Vagina (tissue), 2 donors: ENCODE measurements at regions not wholly inside any gene's neighbourhood (a gene's known extent, or its start where the extent isn't known, plus 50 kb on each side); places are given as distances from the start of the nearest gene placed in this dataset.

Experiments used
- DNase-seq, 2 donors: peaks; one replicate each; pipeline ENCODE4 v3.0.0-alpha.2; 2017; ENCODE audit errors: extremely low spot score in 2 of 2
- H3K27ac ChIP-seq: fragments of 200-600 bp; sonication (generic); one replicate; pipeline ENCODE4 v1.5.1; 2019
- H3K27me3 ChIP-seq: fragments of 200-600 bp; sonication (generic); one replicate; pipeline ENCODE4 v1.5.1; 2019
- H3K36me3 ChIP-seq, 2 donors: fragments of 200-600 bp; sonication (generic); one replicate each; pipeline ENCODE4 v1.5.1; 2017 to 2019
- H3K4me1 ChIP-seq: fragments of 200-600 bp; sonication (generic); one replicate; pipeline ENCODE4 v1.5.1; 2019
- H3K4me3 ChIP-seq, 2 donors: fragments of 200-600 bp; sonication (generic); 1 replicate in 1 of 2; 2 replicates in 1 of 2; pipeline ENCODE4 v1.5.1; 2016 to 2019
- H3K9me3 ChIP-seq: fragments of 200-600 bp; sonication (generic); one replicate; pipeline ENCODE4 v1.5.1; 2019
- CTCF ChIP-seq, 3 experiments: fragments of 450-650 bp in 2 of 3; fragments of 200-600 bp in 1 of 3; sonication (generic) in 1 of 3; IDR thresholded peaks; one replicate each; pipeline ENCODE4 v1.5.1; 2017 to 2019; ENCODE audit warnings: antibody characterized with exemption in 3 of 3, mild to moderate bottlenecking in 2 of 3, moderate library complexity in 2 of 3
- POLR2A ChIP-seq, 2 donors: fragments of 450-650 bp; IDR thresholded peaks; one replicate each; pipeline ENCODE4 v1.6.1; 2017; ENCODE audit warnings: antibody characterized with exemption in 2 of 2, mild to moderate bottlenecking in 2 of 2, moderate library complexity in 2 of 2
- POLR2AphosphoS5 ChIP-seq, 2 donors: sonication (generic); formaldehyde crosslinking; IDR thresholded peaks; one replicate each; pipeline ENCODE4 v1.9.0; 2017; ENCODE audit warnings: antibody characterized with exemption in 2 of 2, mild to moderate bottlenecking in 2 of 2, low read depth in 1 of 2; ENCODE audit not compliant: insufficient read depth in 1 of 2
- intact Hi-C: fragments of 100-400 bp; cut with DNase I; formaldehyde crosslinking; loops from one replicate; pipeline ENCODE4 v1.15.1; 2023

- TF ChIP-seq CTCF (IDR thresholded peaks at IDR 0.05) (no peak), POLR2A (IDR thresholded peaks at IDR 0.05) (no peak), POLR2AphosphoS5 (IDR thresholded peaks at IDR 0.05; ENCODE audit: insufficient read depth in 1 of 2, low read depth in 1 of 2) (no peak)
- H3K27me3 ChIP-seq: no peaks in the 10 kb centered on the region
- H3K4me1 ChIP-seq: no peaks in the 10 kb centered on the region
- intact Hi-C loops: no loop called here
- H3K36me3 ChIP-seq: no peaks in the 10 kb centered on the region
- H3K4me3 ChIP-seq: no peak overlapping the region
- no peak for DNase-seq
- no peak overlapping the region for H3K27ac ChIP-seq
- no peaks in the 10 kb centered on the region for H3K9me3 ChIP-seq
Observed at GRCh38 chr13:73462241-73462640, 403.4 kb downstream of the KLF5 start.

GRCh38 chr13:73451221-73452029, 392.6 kb downstream of the KLF5 start:
- DNase-seq: no peak
- no peaks in the 10 kb centered on the region for H3K27me3 ChIP-seq
- H3K36me3 ChIP-seq: no peaks in the 10 kb centered on the region
- H3K9me3 ChIP-seq: no peaks in the 10 kb centered on the region
- TF ChIP-seq CTCF (IDR thresholded peaks at IDR 0.05) (no peak), POLR2AphosphoS5 (IDR thresholded peaks at IDR 0.05; ENCODE audit: insufficient read depth in 1 of 2, low read depth in 1 of 2) (no peak), POLR2A (IDR thresholded peaks at IDR 0.05) (no peak)
- no peak overlapping the region for H3K4me3 ChIP-seq
- intact Hi-C loops: no loop called here
- no peaks in the 10 kb centered on the region for H3K4me1 ChIP-seq
- no peak overlapping the region for H3K27ac ChIP-seq

- H3K27me3 ChIP-seq: no peaks in the 10 kb centered on the region
- H3K36me3 ChIP-seq: no peaks in the 10 kb centered on the region
- TF ChIP-seq POLR2A (IDR thresholded peaks at IDR 0.05) (no peak), CTCF (IDR thresholded peaks at IDR 0.05) (no peak)
- H3K27ac ChIP-seq: no peak overlapping the region
- intact Hi-C loops: no loop called here
- H3K9me3 ChIP-seq: no peaks in the 10 kb centered on the region
- H3K4me1 ChIP-seq: no peaks in the 10 kb centered on the region
- no peak overlapping the region for H3K4me3 ChIP-seq
- DNase-seq: no peak
Observed at GRCh38 chr13:73450583-73450982, 391.8 kb downstream of the KLF5 start.

- no peak for TF ChIP-seq CTCF (IDR thresholded peaks at IDR 0.05)
- no peak for TF ChIP-seq POLR2AphosphoS5 (IDR thresholded peaks at IDR 0.05; ENCODE audit: insufficient read depth in 1 of 2, low read depth in 1 of 2)
- no peak for TF ChIP-seq POLR2A (IDR thresholded peaks at IDR 0.05)
- H3K9me3 ChIP-seq: no peaks in the 10 kb centered on the region
Observed at GRCh38 chr13:73449252-73449651, 390.4 kb downstream of the KLF5 start.

GRCh38 chr13:73440296-73440895, 381.6 kb downstream of the KLF5 start:
- DNase-seq: no peak
- intact Hi-C loops: no loop called here
- no peak for TF ChIP-seq POLR2A (IDR thresholded peaks at IDR 0.05)
- no peak for TF ChIP-seq CTCF (IDR thresholded peaks at IDR 0.05)
- no peak for TF ChIP-seq POLR2AphosphoS5 (IDR thresholded peaks at IDR 0.05; ENCODE audit: insufficient read depth in 1 of 2, low read depth in 1 of 2)
- H3K9me3 ChIP-seq: peaks cover 23% of the 10 kb centered on the region
- no peak overlapping the region for H3K27ac ChIP-seq
- no peak overlapping the region for H3K4me3 ChIP-seq
- no peaks in the 10 kb centered on the region for H3K4me1 ChIP-seq
- no peaks in the 10 kb centered on the region for H3K27me3 ChIP-seq
- no peaks in the 10 kb centered on the region for H3K36me3 ChIP-seq

More at GRCh38 chr13:73449252-73449651, 390.4 kb downstream of the KLF5 start:
- no peak for DNase-seq
- no peak overlapping the region for H3K4me3 ChIP-seq
- no peak overlapping the region for H3K27ac ChIP-seq
- H3K4me1 ChIP-seq: no peaks in the 10 kb centered on the region
- no peaks in the 10 kb centered on the region for H3K36me3 ChIP-seq
- no peaks in the 10 kb centered on the region for H3K27me3 ChIP-seq
- intact Hi-C loops: no loop called here
